ENCODE measurements at regions not wholly inside any gene's neighbourhood (a gene's known extent, or its start where the extent isn't known, plus 50 kb on each side); places are given as distances from the start of the nearest gene placed in this dataset.
"Not testable (repeated sequence)": the region's sequence is repeated elsewhere in the genome, so short reads cannot be mapped to it uniquely, and the experiment has no call there.

GRCh38 chr4:28464823-28465222 lies 1604.2 kb downstream of the STIM2 start:
- Histone ChIP-seq H3K4me3 (replicated peaks in 1 of 4; ENCODE audit: control extremely low read depth in 1 of 4, insufficient read depth in 1 of 4, low read depth in 3 of 4, low read length in 4 of 4) (no peak overlapping the region), H3K4me1 (ENCODE audit: control insufficient read depth, extremely low read depth, insufficient read depth, low read length) (no peaks in the 10 kb centered on the region), H3K9ac (ENCODE audit: insufficient read depth, low read length) (no peak overlapping the region), H2AFZ (ENCODE audit: low read length) (no peak overlapping the region), H3K36me3 (ENCODE audit: control insufficient read depth, insufficient read depth, low read length) (no peaks in the 10 kb centered on the region), H3K79me2 (ENCODE audit: control insufficient read depth, insufficient read depth, low read length) (no peaks in the 10 kb centered on the region), H3K27me3 (ENCODE audit: control insufficient read depth, insufficient read depth, low read length) (no peaks in the 10 kb centered on the region), H3K27ac (ENCODE audit: insufficient read depth, low read length) (no peak overlapping the region), H3K4me2 (ENCODE audit: extremely low read depth, insufficient read depth, low read length) (no peak overlapping the region), H4K20me1 (ENCODE audit: control insufficient read depth, extremely low read depth, insufficient read depth, low read length) (no peaks in the 10 kb centered on the region), H3K9me3 (ENCODE audit: control insufficient read depth, insufficient read depth, low read depth, low read length) (no peaks in the 10 kb centered on the region)
- DNase-seq (ENCODE audit: low read depth in 2 of 2) = no peak
- TF ChIP-seq, protein P1, sequence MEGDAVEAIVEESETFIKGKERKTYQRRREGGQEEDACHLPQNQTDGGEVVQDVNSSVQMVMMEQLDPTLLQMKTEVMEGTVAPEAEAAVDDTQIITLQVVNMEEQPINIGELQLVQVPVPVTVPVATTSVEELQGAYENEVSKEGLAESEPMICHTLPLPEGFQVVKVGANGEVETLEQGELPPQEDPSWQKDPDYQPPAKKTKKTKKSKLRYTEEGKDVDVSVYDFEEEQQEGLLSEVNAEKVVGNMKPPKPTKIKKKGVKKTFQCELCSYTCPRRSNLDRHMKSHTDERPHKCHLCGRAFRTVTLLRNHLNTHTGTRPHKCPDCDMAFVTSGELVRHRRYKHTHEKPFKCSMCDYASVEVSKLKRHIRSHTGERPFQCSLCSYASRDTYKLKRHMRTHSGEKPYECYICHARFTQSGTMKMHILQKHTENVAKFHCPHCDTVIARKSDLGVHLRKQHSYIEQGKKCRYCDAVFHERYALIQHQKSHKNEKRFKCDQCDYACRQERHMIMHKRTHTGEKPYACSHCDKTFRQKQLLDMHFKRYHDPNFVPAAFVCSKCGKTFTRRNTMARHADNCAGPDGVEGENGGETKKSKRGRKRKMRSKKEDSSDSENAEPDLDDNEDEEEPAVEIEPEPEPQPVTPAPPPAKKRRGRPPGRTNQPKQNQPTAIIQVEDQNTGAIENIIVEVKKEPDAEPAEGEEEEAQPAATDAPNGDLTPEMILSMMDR (conservative IDR thresholded peaks at IDR 0.05 in 1 of 2, IDR thresholded peaks at IDR 0.05 in 1 of 2; ENCODE audit: low read depth in 1 of 2, low read length in 2 of 2) = no peak
- no peak for TF ChIP-seq EZH2 (IDR thresholded peaks at IDR 0.05; ENCODE audit: low read length, missing control alignments)

DNA sequence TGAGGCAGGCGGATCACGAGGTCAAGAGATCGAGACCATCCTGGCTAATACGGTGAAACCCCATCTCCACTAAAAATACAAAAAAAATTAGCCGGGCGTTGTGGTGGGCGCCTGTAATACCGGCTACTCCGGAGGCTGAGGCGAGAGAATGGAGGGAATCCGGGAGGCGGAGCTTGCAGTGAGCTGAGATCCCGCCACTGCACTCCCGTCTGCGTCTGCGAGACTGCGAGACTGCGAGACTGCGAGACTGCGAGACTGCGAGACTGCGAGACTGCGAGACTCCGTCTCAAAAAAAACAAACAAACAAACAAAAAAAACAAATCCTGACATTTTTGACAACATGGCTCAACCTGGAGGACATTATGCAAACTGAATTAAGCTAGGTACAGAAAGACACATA lies 1606.2 kb downstream of the STIM2 start:
- H3K9me3 ChIP-seq (ENCODE audit: control insufficient read depth, insufficient read depth, low read depth, low read length); H3K4me2 ChIP-seq (ENCODE audit: extremely low read depth, insufficient read depth, low read length); H3K27me3 ChIP-seq (ENCODE audit: control insufficient read depth, insufficient read depth, low read length); H3K79me2 ChIP-seq (ENCODE audit: control insufficient read depth, insufficient read depth, low read length); DNase-seq (ENCODE audit: low read depth in 2 of 2); H3K36me3 ChIP-seq (ENCODE audit: control insufficient read depth, insufficient read depth, low read length); H4K20me1 ChIP-seq (ENCODE audit: control insufficient read depth, extremely low read depth, insufficient read depth, low read length); H3K4me3 ChIP-seq (replicated peaks in 1 of 4; ENCODE audit: control extremely low read depth in 1 of 4, insufficient read depth in 1 of 4, low read depth in 3 of 4, low read length in 4 of 4); H3K4me1 ChIP-seq (ENCODE audit: control insufficient read depth, extremely low read depth, insufficient read depth, low read length); H2AFZ ChIP-seq (ENCODE audit: low read length); H3K27ac ChIP-seq (ENCODE audit: insufficient read depth, low read length); H3K9ac ChIP-seq (ENCODE audit: insufficient read depth, low read length): not testable (repeated sequence)

GRCh38 chr4:28469387-28469786 lies 1608.7 kb downstream of the STIM2 start:
- Histone ChIP-seq H3K79me2 (ENCODE audit: control insufficient read depth, insufficient read depth, low read length) (no peaks in the 10 kb centered on the region), H4K20me1 (ENCODE audit: control insufficient read depth, extremely low read depth, insufficient read depth, low read length) (no peaks in the 10 kb centered on the region), H3K9me3 (ENCODE audit: control insufficient read depth, insufficient read depth, low read depth, low read length) (no peaks in the 10 kb centered on the region), H3K4me2 (ENCODE audit: extremely low read depth, insufficient read depth, low read length) (no peak overlapping the region), H3K4me3 (replicated peaks in 1 of 4; ENCODE audit: control extremely low read depth in 1 of 4, insufficient read depth in 1 of 4, low read depth in 3 of 4, low read length in 4 of 4) (no peak overlapping the region), H2AFZ (ENCODE audit: low read length) (no peak overlapping the region), H3K4me1 (ENCODE audit: control insufficient read depth, extremely low read depth, insufficient read depth, low read length) (no peaks in the 10 kb centered on the region), H3K27ac (ENCODE audit: insufficient read depth, low read length) (no peak overlapping the region), H3K27me3 (ENCODE audit: control insufficient read depth, insufficient read depth, low read length) (no peaks in the 10 kb centered on the region), H3K36me3 (ENCODE audit: control insufficient read depth, insufficient read depth, low read length) (no peaks in the 10 kb centered on the region), H3K9ac (ENCODE audit: insufficient read depth, low read length) (no peak overlapping the region)
- no peak for DNase-seq (ENCODE audit: low read depth in 2 of 2)
- TF ChIP-seq, protein P1 (conservative IDR thresholded peaks at IDR 0.05 in 1 of 2, IDR thresholded peaks at IDR 0.05 in 1 of 2; ENCODE audit: low read depth in 1 of 2, low read length in 2 of 2) = no peak
- no peak for TF ChIP-seq EZH2 (IDR thresholded peaks at IDR 0.05; ENCODE audit: low read length, missing control alignments)

Data from fibroblast of lung (primary cell).